KMS-11 (cell line): ENCODE measurements at regions not wholly inside any gene's neighbourhood (a gene's known extent, or its start where the extent isn't known, plus 50 kb on each side); places are given as distances from the start of the nearest gene placed in this dataset.

Experiments used
- H2AFZ ChIP-seq: fragments of 200-600 bp; sonication (generic); 2 replicates; pipeline ENCODE4 v1.6.1; 2016; ENCODE audit warnings: antibody characterized with exemption, mixed run types, low read depth
- H3K27ac ChIP-seq: fragments of 200-600 bp; sonication (generic); 2 replicates; pipeline ENCODE4 v1.6.1; 2016; ENCODE audit warnings: mild to moderate bottlenecking, mixed run types
- H3K27me3 ChIP-seq: fragments of 200-600 bp; sonication (generic); 2 replicates; pipeline ENCODE4 v1.6.1; 2017; ENCODE audit warnings: mild to moderate bottlenecking, low read depth, mixed run types, moderate library complexity; ENCODE audit not compliant: insufficient read depth
- H3K36me3 ChIP-seq: fragments of 200-600 bp; sonication (generic); 2 replicates; pipeline ENCODE4 v1.6.1; 2017; ENCODE audit warnings: mild to moderate bottlenecking, mixed run types; ENCODE audit not compliant: insufficient read depth
- H3K4me1 ChIP-seq: fragments of 200-600 bp; sonication (generic); 2 replicates; pipeline ENCODE4 v1.6.1; 2016; ENCODE audit warnings: mild to moderate bottlenecking, low read depth, mixed run types; ENCODE audit not compliant: poor library complexity, severe bottlenecking
- H3K4me2 ChIP-seq: fragments of 200-600 bp; sonication (generic); 2 replicates; pipeline ENCODE4 v1.7.0; 2016; ENCODE audit warnings: mild to moderate bottlenecking, mixed run types
- H3K4me3 ChIP-seq: fragments of 200-600 bp; sonication (generic); IDR thresholded peaks from 2 replicates; pipeline ENCODE4 v1.6.1; 2017; ENCODE audit warnings: low read depth, low read length, mixed read lengths; ENCODE audit not compliant: insufficient read depth
- H3K79me2 ChIP-seq: fragments of 200-600 bp; sonication (generic); 2 replicates; pipeline ENCODE4 v1.6.1; 2016; ENCODE audit warnings: low read depth, mixed run types; ENCODE audit not compliant: insufficient read depth
- H3K9ac ChIP-seq: fragments of 200-600 bp; sonication (generic); 2 replicates; pipeline ENCODE4 v1.6.1; 2016; ENCODE audit warnings: mild to moderate bottlenecking, mixed run types
- H4K20me1 ChIP-seq: fragments of 200-600 bp; sonication (generic); 2 replicates; pipeline ENCODE4 v1.6.1; 2016; ENCODE audit warnings: mild to moderate bottlenecking, mixed run types; ENCODE audit not compliant: insufficient read depth
- CTCF ChIP-seq: fragments of 200-600 bp; sonication (generic); conservative IDR thresholded peaks from 2 replicates; pipeline ENCODE4 v1.6.1; 2017; ENCODE audit warnings: low read depth, mild to moderate bottlenecking, antibody characterized with exemption, low read length, moderate library complexity, mixed read lengths

DNA sequence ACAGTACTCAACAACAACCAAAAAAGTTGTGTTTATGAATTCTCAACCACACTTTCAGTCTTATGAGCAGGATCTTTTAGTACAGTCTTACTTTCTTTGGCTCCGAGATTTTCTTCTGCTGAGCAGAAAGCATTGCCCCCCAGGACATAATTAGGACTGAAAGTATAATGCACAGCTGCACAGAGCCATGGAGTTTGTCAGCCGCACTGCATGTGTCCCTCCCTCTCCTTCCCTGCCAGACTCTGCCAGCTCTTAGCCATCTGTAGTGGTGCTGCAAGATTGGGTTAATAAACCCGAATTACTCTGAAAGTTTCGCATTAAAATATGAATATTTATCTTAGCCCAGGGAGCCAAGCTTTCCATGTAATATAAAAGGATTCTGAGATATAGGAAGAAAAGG lies 179.6 kb upstream of the PTCHD4 start:
- Histone ChIP-seq H3K4me2 (no peak overlapping the region), H2AFZ (no peak overlapping the region)
- TF ChIP-seq CTCF = no peak

DNA sequence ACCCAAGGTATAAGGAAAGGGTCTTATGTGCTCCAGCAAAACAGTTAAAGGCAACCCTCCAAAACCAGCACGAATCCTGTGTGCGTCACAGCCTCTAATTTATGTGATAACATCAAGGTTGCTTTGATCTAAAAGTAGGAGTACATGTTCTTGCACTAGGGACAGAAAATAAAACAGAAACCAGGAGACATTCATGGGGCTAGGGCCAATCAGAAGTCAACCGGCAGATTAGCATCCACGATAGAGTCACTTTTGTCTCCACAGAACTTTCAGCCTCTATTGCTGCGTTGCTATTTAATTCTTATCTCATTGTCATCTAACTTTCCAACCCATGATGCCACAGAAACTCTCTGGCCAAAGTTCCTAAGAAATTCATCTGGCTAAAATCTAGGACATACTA lies 178.8 kb upstream of the PTCHD4 start:
- no peaks in the 10 kb centered on the region for H4K20me1 ChIP-seq
- no peaks in the 10 kb centered on the region for H3K36me3 ChIP-seq
- no peak for TF ChIP-seq CTCF
- no peaks in the 10 kb centered on the region for H3K79me2 ChIP-seq
- H3K9ac ChIP-seq = no peak overlapping the region
- no peaks in the 10 kb centered on the region for H3K27me3 ChIP-seq
- no peak overlapping the region for H3K4me3 ChIP-seq
- H2AFZ ChIP-seq = no peak overlapping the region
- no peak overlapping the region for H3K27ac ChIP-seq
- no peak overlapping the region for H3K4me2 ChIP-seq
- H3K4me1 ChIP-seq = no peaks in the 10 kb centered on the region

More for the DNA sequence above, 179.6 kb upstream of the PTCHD4 start:
- no peak overlapping the region for H3K4me3 ChIP-seq
- H3K36me3 ChIP-seq = no peaks in the 10 kb centered on the region
- H3K27ac ChIP-seq = no peak overlapping the region
- no peaks in the 10 kb centered on the region for H3K4me1 ChIP-seq
- no peak overlapping the region for H3K9ac ChIP-seq
- H3K79me2 ChIP-seq = no peaks in the 10 kb centered on the region
- no peaks in the 10 kb centered on the region for H3K27me3 ChIP-seq
- no peaks in the 10 kb centered on the region for H4K20me1 ChIP-seq

DNA sequence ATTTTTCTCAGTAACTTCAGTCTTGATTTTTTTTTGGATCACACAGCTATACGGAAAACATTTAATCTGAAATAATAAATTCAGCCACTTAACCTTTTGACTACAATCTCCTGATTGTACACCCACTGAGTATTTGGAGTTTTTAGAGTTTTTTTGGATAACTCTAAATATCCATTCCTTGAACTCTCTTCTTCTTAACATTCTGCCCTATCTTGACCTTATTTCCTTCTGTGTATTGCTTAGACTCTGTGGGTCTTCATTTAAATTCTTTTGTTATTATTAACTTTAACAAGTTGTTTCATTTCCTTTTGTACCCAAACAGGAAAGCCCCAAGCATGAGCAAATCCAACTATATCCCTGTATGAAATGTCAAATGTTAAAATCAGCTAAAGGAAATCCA lies 170.2 kb upstream of the PTCHD4 start:
- Histone ChIP-seq H3K79me2 (no peaks in the 10 kb centered on the region), H3K9ac (no peak overlapping the region), H3K4me1 (no peaks in the 10 kb centered on the region), H3K27ac (no peak overlapping the region), H3K4me3 (no peak overlapping the region), H3K4me2 (no peak overlapping the region), H3K27me3 (no peaks in the 10 kb centered on the region), H3K36me3 (no peaks in the 10 kb centered on the region), H2AFZ (no peak overlapping the region), H4K20me1 (no peaks in the 10 kb centered on the region)
- no peak for TF ChIP-seq CTCF

DNA sequence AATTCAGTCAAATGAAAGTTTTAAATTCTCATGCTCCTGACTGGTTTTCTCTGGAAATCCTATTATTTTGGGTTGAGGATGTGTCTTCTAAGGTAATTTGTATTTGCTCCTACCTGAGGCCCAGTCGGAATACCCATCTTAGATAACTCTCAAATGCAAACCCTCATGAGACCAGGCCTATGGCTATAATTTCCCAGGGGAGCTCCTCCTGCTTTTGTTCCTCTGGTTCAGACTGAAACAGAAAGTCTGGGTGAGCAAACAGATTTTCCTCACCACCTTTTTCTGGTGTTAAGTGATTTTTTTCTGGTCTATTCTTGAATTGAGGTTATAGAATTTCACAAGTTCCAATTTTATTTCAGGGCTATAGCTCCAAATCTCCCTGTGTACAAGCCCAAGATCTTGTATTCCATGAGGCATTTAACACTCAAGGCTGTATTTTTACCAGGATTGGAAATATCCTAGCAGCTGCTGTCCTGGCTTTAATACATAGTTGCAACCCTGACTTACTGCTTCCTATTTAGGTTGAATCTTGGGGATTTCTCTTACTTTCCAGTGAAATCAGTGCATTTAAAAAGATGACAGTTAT lies 169.1 kb upstream of the PTCHD4 start:
- no peak overlapping the region for H3K4me3 ChIP-seq
- H3K36me3 ChIP-seq = no peaks in the 10 kb centered on the region
- no peak overlapping the region for H3K27ac ChIP-seq
- no peaks in the 10 kb centered on the region for H4K20me1 ChIP-seq
- no peak overlapping the region for H3K4me2 ChIP-seq
- no peak overlapping the region for H3K9ac ChIP-seq
- H2AFZ ChIP-seq = no peak overlapping the region
- no peaks in the 10 kb centered on the region for H3K4me1 ChIP-seq
- no peaks in the 10 kb centered on the region for H3K27me3 ChIP-seq
- no peak for TF ChIP-seq CTCF
- H3K79me2 ChIP-seq = no peaks in the 10 kb centered on the region

DNA sequence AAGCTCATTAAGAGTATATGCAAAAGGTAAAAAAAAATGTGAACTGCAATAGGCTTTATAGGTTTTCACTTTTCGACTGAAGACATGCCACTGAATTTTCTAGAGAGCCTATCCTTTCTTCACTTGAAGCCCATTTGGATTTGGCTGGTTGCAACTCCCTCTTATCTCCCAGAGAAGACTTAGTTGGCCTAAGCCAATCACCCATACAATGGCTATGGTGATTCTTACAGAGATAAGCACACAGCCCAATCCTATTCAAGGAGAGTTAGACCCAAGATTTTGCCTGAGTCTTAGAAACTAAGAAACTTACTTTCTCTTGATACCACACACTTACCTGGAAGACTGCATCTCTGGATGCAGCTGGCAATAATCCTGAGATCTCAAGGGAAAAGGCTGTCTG lies 167.3 kb upstream of the PTCHD4 start:
- Histone ChIP-seq H3K36me3 (no peaks in the 10 kb centered on the region), H2AFZ (no peak overlapping the region), H3K27ac (no peak overlapping the region), H3K4me1 (no peaks in the 10 kb centered on the region), H3K9ac (no peak overlapping the region), H3K79me2 (no peaks in the 10 kb centered on the region), H3K4me2 (no peak overlapping the region), H4K20me1 (no peaks in the 10 kb centered on the region), H3K27me3 (no peaks in the 10 kb centered on the region), H3K4me3 (no peak overlapping the region)
- TF ChIP-seq CTCF = no peak
